ENCODE measurements at regions not wholly inside any gene's neighbourhood (a gene's known extent, or its start where the extent isn't known, plus 50 kb on each side); places are given as distances from the start of the nearest gene placed in this dataset.

DNA sequence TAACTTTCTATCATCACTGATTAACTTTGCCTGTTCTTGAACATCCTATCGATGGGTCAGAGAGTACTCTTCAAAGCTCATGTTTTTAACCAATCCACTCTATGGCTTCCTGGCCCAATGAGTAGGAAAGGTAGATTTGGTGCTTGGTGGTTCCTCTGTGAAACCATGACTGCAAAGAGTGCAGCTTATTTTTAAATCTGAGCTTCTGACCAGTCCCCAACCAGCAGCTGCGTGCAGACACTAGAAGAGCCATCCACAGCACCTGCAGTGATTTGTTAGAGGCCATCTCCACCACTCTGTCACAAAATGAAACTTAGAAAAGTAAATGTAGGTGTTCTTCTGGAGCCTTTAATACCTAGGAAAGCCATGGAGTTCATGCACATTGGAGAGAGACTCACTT, 107.3 kb upstream of the WWC1 start:
- intact Hi-C loops (cut with DNase I): no loop called here
- Histone ChIP-seq H3K27ac (no peak overlapping the region), H3K9me3 (replicated peaks in 1 of 3) (no peaks in the 10 kb centered on the region), H3K4me1 (replicated peaks in 1 of 2) (no peaks in the 10 kb centered on the region), H3K4me3 (no peak overlapping the region), H3K36me3 (replicated peaks in 1 of 2) (no peaks in the 10 kb centered on the region), H3K27me3 (no peaks in the 10 kb centered on the region)
- TF ChIP-seq CTCF (IDR thresholded peaks at IDR 0.05): no peak
- no peak for TF ChIP-seq POLR2A (IDR thresholded peaks at IDR 0.05)
- 89 to 92% (median 92%) methylated on average over 2 of the region's 2 CpGs for WGBS, 4 donors
- no peak for DNase-seq

DNA sequence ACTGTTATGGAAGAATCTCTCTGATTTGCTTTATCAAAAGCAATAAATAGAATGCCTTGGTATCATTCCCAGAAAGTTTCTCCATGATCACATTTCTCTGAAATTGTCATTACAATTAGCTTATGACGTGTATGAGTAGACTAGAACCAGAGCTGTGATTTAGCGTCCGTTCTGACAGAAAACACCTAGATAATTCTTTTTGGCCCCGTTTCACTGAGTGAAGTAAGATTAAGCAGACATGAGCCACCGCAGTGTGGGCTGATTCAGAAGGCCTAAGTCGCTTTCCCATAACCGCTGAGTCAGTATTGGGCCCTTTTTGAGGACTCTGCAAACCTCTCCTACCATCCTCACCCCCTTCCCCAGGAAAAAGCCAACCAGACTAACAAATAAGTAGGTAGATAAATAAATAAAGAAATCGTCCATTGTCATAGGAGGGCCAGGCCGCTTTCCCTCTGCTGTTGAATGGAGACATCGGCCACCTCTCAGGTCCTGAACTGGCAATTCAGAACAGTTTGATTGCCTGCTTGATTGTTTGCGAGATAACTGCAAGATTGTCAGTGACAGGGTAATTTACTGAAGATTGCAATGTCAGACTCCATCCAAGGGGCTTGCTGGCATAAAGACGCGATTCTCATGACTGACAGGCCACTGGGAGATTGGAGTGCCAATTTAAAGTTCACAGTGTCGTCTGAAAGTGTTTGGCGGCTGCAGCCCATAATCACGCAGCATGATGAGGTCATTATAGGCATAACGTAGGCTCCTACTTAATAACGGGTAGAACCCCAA, 105.0 kb upstream of the WWC1 start:
- Histone ChIP-seq H3K27me3 (no peaks in the 10 kb centered on the region), H3K36me3 (replicated peaks in 1 of 2) (no peaks in the 10 kb centered on the region), H3K4me1 (replicated peaks in 1 of 2) (no peaks in the 10 kb centered on the region), H3K9me3 (replicated peaks in 1 of 3) (no peaks in the 10 kb centered on the region), H3K4me3 (no peak overlapping the region), H3K27ac (no peak overlapping the region)
- TF ChIP-seq POLR2A (IDR thresholded peaks at IDR 0.05): no peak
- no peak for TF ChIP-seq CTCF (IDR thresholded peaks at IDR 0.05)
- DNase-seq: no peak
- intact Hi-C loops (cut with DNase I): no loop called here
- 75 to 79% (median 78%) methylated on average over 18 of the region's 18 CpGs for WGBS, 4 donors

DNA sequence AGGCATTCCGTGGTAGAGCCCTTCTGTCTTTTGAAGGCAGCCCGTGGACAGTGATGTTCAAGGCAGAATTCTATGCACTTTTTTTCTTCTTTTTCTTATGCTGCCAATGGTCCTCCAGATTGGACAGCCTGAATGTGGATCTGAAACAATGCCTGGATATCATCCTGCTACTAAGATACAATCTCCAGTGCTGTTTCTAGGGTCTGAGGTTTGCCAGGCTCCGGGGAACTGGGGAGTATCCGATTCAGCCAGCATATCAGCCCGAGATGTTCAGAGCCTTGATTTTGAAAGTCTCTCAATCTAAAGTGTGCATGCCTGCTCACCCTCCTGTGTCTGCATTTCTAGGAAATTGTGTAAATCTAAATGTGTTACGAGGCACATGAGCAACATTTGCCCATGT, 103.8 kb upstream of the WWC1 start:
- no peaks in the 10 kb centered on the region for H3K36me3 ChIP-seq (replicated peaks in 1 of 2)
- no peak overlapping the region for H3K4me3 ChIP-seq
- DNase-seq: no peak
- H3K27me3 ChIP-seq: no peaks in the 10 kb centered on the region
- TF ChIP-seq POLR2A (IDR thresholded peaks at IDR 0.05) (no peak), CTCF (IDR thresholded peaks at IDR 0.05) (no peak)
- no peak overlapping the region for H3K27ac ChIP-seq
- intact Hi-C loops (cut with DNase I): no loop called here
- no peaks in the 10 kb centered on the region for H3K9me3 ChIP-seq (replicated peaks in 1 of 3)
- 64 to 72% (median 67%) methylated on average over 5 to 6 of the region's 6 CpGs for WGBS, 4 donors
- H3K4me1 ChIP-seq (replicated peaks in 1 of 2): no peaks in the 10 kb centered on the region

DNA sequence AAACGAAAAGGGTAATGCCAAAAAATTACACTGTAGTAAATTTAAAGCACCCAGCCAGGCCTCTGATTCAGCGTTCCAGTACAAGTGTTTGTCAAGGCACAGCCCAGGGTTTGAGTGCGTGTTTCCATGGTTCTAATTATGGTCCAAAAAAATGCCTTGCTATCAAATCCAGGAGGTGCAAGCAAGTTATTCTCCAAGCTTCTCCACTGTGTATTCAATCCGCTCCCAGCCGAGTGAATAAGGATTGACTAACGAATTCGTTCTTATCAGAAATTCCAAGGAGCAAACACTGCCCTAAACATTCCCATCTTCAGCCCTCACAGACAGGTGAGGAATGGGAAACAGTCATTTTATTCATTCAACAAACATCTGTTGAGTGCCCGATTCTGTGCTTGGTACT, 103.3 kb upstream of the WWC1 start:
- Histone ChIP-seq H3K4me1 (replicated peaks in 1 of 2) (no peaks in the 10 kb centered on the region), H3K9me3 (replicated peaks in 1 of 3) (no peaks in the 10 kb centered on the region), H3K36me3 (replicated peaks in 1 of 2) (no peaks in the 10 kb centered on the region), H3K4me3 (no peak overlapping the region), H3K27ac (no peak overlapping the region), H3K27me3 (no peaks in the 10 kb centered on the region)
- intact Hi-C loops (cut with DNase I): no loop called here
- TF ChIP-seq CTCF (IDR thresholded peaks at IDR 0.05): no peak
- no peak for TF ChIP-seq POLR2A (IDR thresholded peaks at IDR 0.05)
- DNase-seq: no peak
- 73 to 91% (median 83%) methylated on average over 8 of the region's 8 CpGs for WGBS, 4 donors
